GM12878 (cell line): ENCODE measurements at regions not wholly inside any gene's neighbourhood (a gene's known extent, or its start where the extent isn't known, plus 50 kb on each side); places are given as distances from the start of the nearest gene placed in this dataset.

Experiments used
- ATAC-seq: fragments of 200-7000 bp; cut with Tn5 transposase; 3 replicates; pipeline ENCODE4 v1.9.1; 2020; ENCODE audit warnings: mild to moderate bottlenecking, moderate library complexity
- BruUV-seq: library from RNA; stranded (reverse); fragments of 400-500 nt; replicated peaks from 2 replicates; lab custom pipeline; 2021; lab: Mats Ljungman, UMichigan
- CTCF ChIA-PET: fragments of 300-600 bp; sonication (Branson Sonifier 250); formaldehyde crosslinking; extraction: SDS; loops from one replicate; lab custom pipeline; 2021; ENCODE audit warnings: inconsistent platforms; lab: Yijun Ruan, JAX
- POLR2A ChIA-PET: fragments of 350-600 bp; formaldehyde crosslinking; extraction: SDS; loops from one replicate; lab custom pipeline; 2021; ENCODE audit warnings: inconsistent platforms; lab: Charles Lee
- RAD21 ChIA-PET: fragments of 300-600 bp; sonication (Branson Sonifier 250); formaldehyde crosslinking; loops from one replicate; lab custom pipeline; 2023; ENCODE audit warnings: antibody characterized with exemption; ENCODE audit not compliant: unreplicated experiment; lab: Charles Lee
- SMC1A ChIA-PET: fragments of 300-600 bp; sonication (Branson Sonifier 250); formaldehyde crosslinking; loops from one replicate; lab custom pipeline; 2023; ENCODE audit not compliant: unreplicated experiment, uncharacterized antibody; lab: Charles Lee
- DNase-seq: peaks from one replicate; pipeline ENCODE4 v3.0.0-alpha.2; 2011; ENCODE audit warnings: low read depth, low spot score
- FAIRE-seq: peaks from 3 replicates; lab custom pipeline; 2011; peaks lifted over from hg19 to GRCh38; lab: Jason Lieb, UNC
- H2AFZ ChIP-seq: 2 replicates; pipeline ENCODE4 v1.6.0; 2011; ENCODE audit warnings: low read depth, low read length, control low read depth; ENCODE audit not compliant: control insufficient read depth
- H3K27ac ChIP-seq: 2 replicates; pipeline ENCODE4 v1.5.1; 2011; ENCODE audit warnings: control low read depth; ENCODE audit not compliant: control insufficient read depth, insufficient read depth
- H3K27me3 ChIP-seq, 2 experiments: replicated peaks in 1 of 2; 2 replicates each; pipeline versions ENCODE4 v1.6.0 to v1.6.1; 2011; ENCODE audit warnings: low read length in 1 of 2; ENCODE audit not compliant: control insufficient read depth in 2 of 2, insufficient read depth in 2 of 2
- H3K36me3 ChIP-seq, 2 experiments: 2 replicates each; pipeline ENCODE4 v1.5.1; 2011; ENCODE audit warnings: low read length in 1 of 2; ENCODE audit not compliant: control insufficient read depth in 2 of 2, insufficient read depth in 2 of 2
- H3K4me1 ChIP-seq: 2 replicates; pipeline ENCODE4 v1.6.1; 2011; ENCODE audit warnings: mild to moderate bottlenecking, low read length, moderate library complexity, mixed read lengths; ENCODE audit not compliant: control insufficient read depth, insufficient read depth
- H3K4me2 ChIP-seq: 2 replicates; pipeline ENCODE4 v1.6.0; 2011; ENCODE audit warnings: control low read depth; ENCODE audit not compliant: control insufficient read depth, insufficient read depth
- H3K4me3 ChIP-seq: fragments of 200-600 bp; sonication (generic); 2 replicates; pipeline ENCODE4 v1.5.1; 2016
- H3K79me2 ChIP-seq: 2 replicates; pipeline ENCODE4 v1.6.0; 2011; ENCODE audit warnings: low read length; ENCODE audit not compliant: control insufficient read depth, insufficient read depth
- H3K9ac ChIP-seq: 2 replicates; pipeline ENCODE4 v1.8.0; 2011; ENCODE audit warnings: low read length, control low read depth, mixed read lengths; ENCODE audit not compliant: control insufficient read depth, insufficient read depth
- H3K9me3 ChIP-seq: replicated peaks from 3 replicates; pipeline ENCODE4 v1.5.1; 2011; ENCODE audit warnings: mild to moderate bottlenecking, low read length; ENCODE audit not compliant: control insufficient read depth, insufficient read depth
- H4K20me1 ChIP-seq: 2 replicates; pipeline ENCODE4 v1.6.0; 2011; ENCODE audit not compliant: control insufficient read depth, insufficient read depth
- BCLAF1 ChIP-seq: fragments of 450-650 bp; IDR thresholded peaks from 2 replicates; pipeline ENCODE4 v1.6.1; 2017; ENCODE audit warnings: antibody characterized with exemption, mild to moderate bottlenecking, moderate library complexity
- MYC ChIP-seq: IDR thresholded peaks from 2 replicates; pipeline ENCODE4 v1.6.1; 2011; ENCODE audit warnings: mild to moderate bottlenecking, low read length, moderate library complexity, inconsistent platforms; ENCODE audit not compliant: insufficient read depth, insufficient replicate concordance, insufficient read length, severe bottlenecking
- NR2F1 ChIP-seq: fragments of 450-650 bp; conservative IDR thresholded peaks from 2 replicates; pipeline ENCODE4 v1.6.1; 2017; ENCODE audit warnings: mild to moderate bottlenecking
- ZBED1 ChIP-seq: IDR thresholded peaks from 2 replicates; pipeline ENCODE4 v1.6.1; 2016; ENCODE audit warnings: borderline replicate concordance
- WGBS: methylation state at CpG from one replicate; pipeline ENCODE4 v1.1.6; 2016; ENCODE audit warnings: low lambda C conversion rate; ENCODE audit not compliant: insufficient replicate concordance, insufficient coverage; ENCODE audit errors: missing lambda C conversion rate; 5-methylcytosine and 5-hydroxymethylcytosine counted together
- in situ Hi-C: fragments of 300-500 bp; cut with MboI; formaldehyde crosslinking; loops from 9 replicates; pipeline ENCODE4 v1.14.3; 2018; ENCODE audit warnings: mixed read lengths
- intact Hi-C: fragments of 100-400 bp; cut with micrococcal nuclease; formaldehyde crosslinking; loops from one replicate; pipeline ENCODE4 v1.14.2; 2022; ENCODE audit not compliant: unreplicated experiment
- TF ChIP-seq, protein P1 (sequence below): IDR thresholded peaks from 2 replicates; pipeline ENCODE4 v1.6.1; 2011; ENCODE audit warnings: borderline replicate concordance, low read depth, mild to moderate bottlenecking, moderate library complexity, low read length; ENCODE audit not compliant: insufficient read depth, poor library complexity, severe bottlenecking
- TF ChIP-seq, protein P2 (sequence below): fragments of 450-650 bp; IDR thresholded peaks from 2 replicates; pipeline ENCODE4 v1.6.1; 2014; ENCODE audit warnings: mild to moderate bottlenecking
- TF ChIP-seq, protein P3 (sequence below), 3 experiments: IDR thresholded peaks in 2 of 3; conservative IDR thresholded peaks in 1 of 3; 2 replicates each; pipeline ENCODE4 v1.5.1; 2011; ENCODE audit warnings: low read depth in 3 of 3, low read length in 3 of 3, mild to moderate bottlenecking in 3 of 3, control low read depth in 2 of 3, moderate library complexity in 2 of 3, inconsistent platforms in 1 of 3, mixed read lengths in 1 of 3; ENCODE audit not compliant: control insufficient read depth in 2 of 3, insufficient read depth in 1 of 3; ENCODE audit errors: extremely low read depth in 1 of 3

DNA sequence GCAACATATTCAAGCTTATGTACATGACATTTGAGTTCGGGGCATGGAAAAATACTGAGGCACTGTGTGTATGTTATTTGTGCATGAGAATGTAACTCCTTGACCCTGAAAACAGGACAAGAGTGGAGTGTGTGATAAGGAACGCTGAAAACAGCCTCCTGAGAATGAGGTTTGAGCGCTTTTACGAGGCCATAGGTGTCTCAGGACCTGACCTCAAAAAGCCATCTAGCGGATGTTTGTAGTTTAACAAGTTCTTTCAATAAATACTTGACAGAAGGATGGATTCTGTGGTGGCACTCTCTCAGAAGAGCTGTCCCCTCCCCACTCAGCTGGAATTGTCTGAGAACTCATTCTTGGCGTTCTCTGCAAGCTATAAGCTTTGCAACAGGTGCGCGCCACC lies 350.5 kb upstream of the TMTC1 start:
- CTCF ChIA-PET, result interaction anchor here (0.9 to 2.8 kb wide), 12 partner anchors 10 to 615 kb away, joined by 3 to 33 read pairs (median 3); no protein-coding TSS in a partner anchor
- in situ Hi-C loops (no loop called here), intact Hi-C loops (loop anchor here (2.0 kb wide), 1 partner anchor 615 kb away; no protein-coding TSS in a partner anchor)
- RAD21 ChIA-PET, result interaction anchor here (0.6 to 3.5 kb wide), 7 partner anchors 514 to 615 kb away, joined by 3 to 24 read pairs (median 3); no protein-coding TSS in a partner anchor
- no peak overlapping the region for H3K9ac ChIP-seq
- H3K79me2 ChIP-seq, result no peaks in the 10 kb centered on the region
- SMC1A ChIA-PET, result interaction anchor here (0.7 to 2.4 kb wide), 7 partner anchors 9 to 620 kb away, joined by 3 to 15 read pairs (median 4); no protein-coding TSS in a partner anchor
- ATAC-seq (peak; percentile 77), DNase-seq (no peak), FAIRE-seq (no peak)
- H3K27me3 ChIP-seq, result no peaks in the 10 kb centered on the region
- TF ChIP-seq NR2F1 (peak; percentile 28; the same call in 1 of the 2 replicates), MYC (no peak), ZBED1 (no peak), BCLAF1 (no peak)
- TF ChIP-seq, protein P1, sequence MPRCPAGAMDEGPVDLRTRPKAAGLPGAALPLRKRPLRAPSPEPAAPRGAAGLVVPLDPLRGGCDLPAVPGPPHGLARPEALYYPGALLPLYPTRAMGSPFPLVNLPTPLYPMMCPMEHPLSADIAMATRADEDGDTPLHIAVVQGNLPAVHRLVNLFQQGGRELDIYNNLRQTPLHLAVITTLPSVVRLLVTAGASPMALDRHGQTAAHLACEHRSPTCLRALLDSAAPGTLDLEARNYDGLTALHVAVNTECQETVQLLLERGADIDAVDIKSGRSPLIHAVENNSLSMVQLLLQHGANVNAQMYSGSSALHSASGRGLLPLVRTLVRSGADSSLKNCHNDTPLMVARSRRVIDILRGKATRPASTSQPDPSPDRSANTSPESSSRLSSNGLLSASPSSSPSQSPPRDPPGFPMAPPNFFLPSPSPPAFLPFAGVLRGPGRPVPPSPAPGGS, result no peak
- TF ChIP-seq, protein P2, sequence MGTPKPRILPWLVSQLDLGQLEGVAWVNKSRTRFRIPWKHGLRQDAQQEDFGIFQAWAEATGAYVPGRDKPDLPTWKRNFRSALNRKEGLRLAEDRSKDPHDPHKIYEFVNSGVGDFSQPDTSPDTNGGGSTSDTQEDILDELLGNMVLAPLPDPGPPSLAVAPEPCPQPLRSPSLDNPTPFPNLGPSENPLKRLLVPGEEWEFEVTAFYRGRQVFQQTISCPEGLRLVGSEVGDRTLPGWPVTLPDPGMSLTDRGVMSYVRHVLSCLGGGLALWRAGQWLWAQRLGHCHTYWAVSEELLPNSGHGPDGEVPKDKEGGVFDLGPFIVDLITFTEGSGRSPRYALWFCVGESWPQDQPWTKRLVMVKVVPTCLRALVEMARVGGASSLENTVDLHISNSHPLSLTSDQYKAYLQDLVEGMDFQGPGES, result no peak
- TF ChIP-seq, protein P3, sequence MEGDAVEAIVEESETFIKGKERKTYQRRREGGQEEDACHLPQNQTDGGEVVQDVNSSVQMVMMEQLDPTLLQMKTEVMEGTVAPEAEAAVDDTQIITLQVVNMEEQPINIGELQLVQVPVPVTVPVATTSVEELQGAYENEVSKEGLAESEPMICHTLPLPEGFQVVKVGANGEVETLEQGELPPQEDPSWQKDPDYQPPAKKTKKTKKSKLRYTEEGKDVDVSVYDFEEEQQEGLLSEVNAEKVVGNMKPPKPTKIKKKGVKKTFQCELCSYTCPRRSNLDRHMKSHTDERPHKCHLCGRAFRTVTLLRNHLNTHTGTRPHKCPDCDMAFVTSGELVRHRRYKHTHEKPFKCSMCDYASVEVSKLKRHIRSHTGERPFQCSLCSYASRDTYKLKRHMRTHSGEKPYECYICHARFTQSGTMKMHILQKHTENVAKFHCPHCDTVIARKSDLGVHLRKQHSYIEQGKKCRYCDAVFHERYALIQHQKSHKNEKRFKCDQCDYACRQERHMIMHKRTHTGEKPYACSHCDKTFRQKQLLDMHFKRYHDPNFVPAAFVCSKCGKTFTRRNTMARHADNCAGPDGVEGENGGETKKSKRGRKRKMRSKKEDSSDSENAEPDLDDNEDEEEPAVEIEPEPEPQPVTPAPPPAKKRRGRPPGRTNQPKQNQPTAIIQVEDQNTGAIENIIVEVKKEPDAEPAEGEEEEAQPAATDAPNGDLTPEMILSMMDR (IDR thresholded peaks at IDR 0.05 in 2 of 3, conservative IDR thresholded peaks at IDR 0.05 in 1 of 3; ENCODE audit: control insufficient read depth in 2 of 3, extremely low read depth in 1 of 3, insufficient read depth in 1 of 3, low read depth in 3 of 3, low read length in 3 of 3), result peak in 2 of 3 experiments; percentile 24 to 33; a peak in 3 of 6 replicates
- no peak overlapping the region for H3K4me3 ChIP-seq
- no peaks in the 10 kb centered on the region for H4K20me1 ChIP-seq
- H3K27ac ChIP-seq, result no peak overlapping the region
- H3K4me1 ChIP-seq, result no peaks in the 10 kb centered on the region
- no peak overlapping the region for H2AFZ ChIP-seq
- no peak overlapping the region for H3K4me2 ChIP-seq
- H3K36me3 ChIP-seq, result no peaks in the 10 kb centered on the region
- POLR2A ChIA-PET, result interaction anchor here (0.7 kb wide), 1 partner anchor 451 kb away, joined by 13 read pairs; no protein-coding TSS in a partner anchor
- H3K9me3 ChIP-seq, result no peaks in the 10 kb centered on the region; the same call in 2 of the 3 replicates
- no TSS peak for BruUV-seq
- WGBS, result 36% methylated on average over 8 of the region's 8 CpGs
